HG02840 (cell line): ENCODE measurements at regions not wholly inside any gene's neighbourhood (a gene's known extent, or its start where the extent isn't known, plus 50 kb on each side); places are given as distances from the start of the nearest gene placed in this dataset.
"Not testable (repeated sequence)": the region's sequence is repeated elsewhere in the genome, so short reads cannot be mapped to it uniquely, and the experiment has no call there.

Experiments
- ATAC-seq: cut with Tn5 transposase; IDR thresholded peaks from one replicate; pipeline ENCODE4 v1.9.1; 2021; ENCODE audit warnings: mild to moderate bottlenecking, moderate library complexity, moderate number of reproducible peaks; ENCODE audit not compliant: unreplicated experiment, low FRiP score

- ATAC-seq: not testable (repeated sequence)
Observed at GRCh38 chr12:9450127-9450567, 157.6 kb downstream of the KLRB1 start.

GRCh38 chr12:9449657-9450126 is 158.0 kb downstream of the KLRB1 start:
- not testable (repeated sequence) for ATAC-seq

GRCh38 chr12:9449181-9449580 is 158.5 kb downstream of the KLRB1 start:
- ATAC-seq: no peak

DNA sequence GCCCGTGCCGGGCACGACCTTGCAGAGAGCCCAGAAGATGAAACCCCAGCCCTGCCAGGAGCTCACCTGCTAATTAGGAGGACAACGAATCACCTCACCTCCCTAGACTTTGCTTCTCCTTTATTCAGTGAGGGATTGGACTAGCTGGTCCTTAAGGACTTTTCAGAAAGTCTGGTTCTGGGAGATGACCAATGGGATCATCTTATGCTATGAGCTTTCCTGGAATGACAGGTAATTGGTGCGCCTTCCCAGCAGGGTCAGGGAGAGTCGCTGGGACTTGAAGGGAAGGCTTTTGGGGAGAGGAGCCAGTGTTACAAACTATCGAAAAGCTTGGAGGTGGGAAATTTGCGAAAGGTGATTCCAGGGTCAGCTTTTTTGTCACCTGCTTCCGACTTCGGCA is 159.1 kb downstream of the KLRB1 start:
- not testable (repeated sequence) for ATAC-seq

DNA sequence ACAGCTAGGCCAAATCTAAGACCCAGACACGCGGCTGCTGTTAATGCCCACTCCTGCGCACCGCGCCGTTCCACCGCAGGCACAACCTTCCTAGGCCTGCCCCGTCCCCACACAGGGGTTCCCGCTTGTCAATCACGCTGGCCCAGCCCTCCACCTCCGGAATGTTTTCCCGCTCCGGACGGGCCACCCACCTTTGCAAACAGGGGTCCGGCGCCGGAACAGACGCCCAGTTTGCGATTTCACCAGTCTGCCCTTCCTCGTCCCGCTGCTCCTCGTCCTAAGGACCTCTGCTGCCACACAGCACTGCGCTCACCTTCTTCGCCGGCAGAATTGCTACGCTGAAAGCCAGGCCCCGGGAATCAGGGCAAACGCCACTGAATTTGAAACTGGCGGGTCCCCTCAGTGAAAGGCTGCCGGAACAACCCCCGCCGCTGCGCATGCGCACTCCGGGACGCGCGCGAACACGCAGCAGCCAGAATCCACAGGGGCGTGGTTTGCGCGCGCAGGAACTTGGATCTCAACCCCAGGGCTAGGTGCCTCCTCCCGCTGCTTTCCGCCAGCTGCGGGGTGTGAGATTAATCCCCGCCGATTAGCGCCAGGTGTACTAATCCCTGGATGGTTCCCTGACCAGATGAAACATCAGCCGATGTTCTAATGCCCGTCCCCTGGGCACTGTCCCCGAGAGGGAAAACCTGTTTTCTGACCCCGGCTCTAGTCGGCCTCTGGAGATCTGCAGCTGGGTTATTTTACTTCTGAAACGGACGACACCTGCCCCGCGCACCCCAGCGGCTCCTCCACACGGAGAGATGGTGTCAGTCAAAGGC is 159.7 kb downstream of the KLRB1 start:
- ATAC-seq: peak; percentile 72

DNA sequence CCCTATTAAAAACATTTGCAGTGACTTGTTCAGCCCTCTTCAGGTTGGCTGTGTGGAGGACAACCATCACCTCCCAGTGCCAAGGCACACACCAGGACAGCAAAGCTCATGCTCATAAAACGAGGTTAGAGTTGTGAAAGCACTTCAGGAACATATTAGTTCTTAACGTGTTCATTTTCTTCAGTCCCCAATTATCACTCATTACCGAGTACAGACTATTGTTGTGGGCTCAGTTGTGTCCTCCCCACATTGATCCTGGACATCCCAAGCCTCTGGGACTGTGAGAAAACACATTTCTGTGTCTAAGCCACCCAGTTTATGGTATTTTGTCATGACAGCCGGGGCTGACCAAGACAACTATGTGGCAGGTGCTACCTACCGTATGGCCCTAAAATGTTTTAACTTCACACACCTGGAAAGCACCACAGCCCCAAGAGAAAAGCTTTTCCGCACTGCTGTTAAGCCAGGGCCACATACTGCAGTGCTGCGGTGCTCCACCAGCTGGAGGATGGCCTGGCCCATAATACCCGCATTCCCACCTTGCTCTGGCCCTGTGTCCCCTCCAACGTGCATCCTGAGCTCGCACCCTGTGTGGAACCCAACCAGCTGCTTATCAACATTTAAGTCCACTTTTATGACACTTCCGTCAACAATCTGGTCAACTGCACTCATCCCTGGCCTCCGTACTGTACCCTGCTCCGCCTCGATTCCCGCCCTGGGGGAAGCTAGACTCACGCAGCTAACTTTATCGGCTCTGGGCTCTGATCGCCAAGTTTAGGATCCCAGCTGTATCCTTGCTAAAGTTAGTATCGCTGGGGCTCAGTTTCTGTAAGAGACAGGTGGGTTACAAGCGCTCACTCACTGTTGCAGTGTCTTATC is 160.6 kb downstream of the KLRB1 start:
- peak; percentile 18 for ATAC-seq

DNA sequence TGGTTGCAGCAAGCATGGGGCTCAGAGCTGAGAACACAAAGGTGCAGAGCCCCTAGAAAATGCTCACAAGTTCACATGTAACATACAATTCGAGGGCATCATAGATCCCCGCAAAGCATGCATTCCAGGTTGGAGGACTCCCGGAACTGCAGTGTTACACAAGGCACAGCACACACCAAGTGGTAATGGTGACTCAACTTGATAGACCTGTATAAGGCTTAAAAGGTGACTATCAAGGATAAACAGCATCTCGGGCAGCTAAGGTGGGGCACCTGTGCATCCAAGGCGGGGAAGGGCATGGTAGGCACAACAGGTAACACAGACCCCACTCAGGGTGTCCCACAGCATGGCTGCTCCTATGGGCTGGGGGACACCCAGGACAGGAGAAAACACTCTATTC is 167.3 kb downstream of the KLRB1 start:
- not testable (repeated sequence) for ATAC-seq

DNA sequence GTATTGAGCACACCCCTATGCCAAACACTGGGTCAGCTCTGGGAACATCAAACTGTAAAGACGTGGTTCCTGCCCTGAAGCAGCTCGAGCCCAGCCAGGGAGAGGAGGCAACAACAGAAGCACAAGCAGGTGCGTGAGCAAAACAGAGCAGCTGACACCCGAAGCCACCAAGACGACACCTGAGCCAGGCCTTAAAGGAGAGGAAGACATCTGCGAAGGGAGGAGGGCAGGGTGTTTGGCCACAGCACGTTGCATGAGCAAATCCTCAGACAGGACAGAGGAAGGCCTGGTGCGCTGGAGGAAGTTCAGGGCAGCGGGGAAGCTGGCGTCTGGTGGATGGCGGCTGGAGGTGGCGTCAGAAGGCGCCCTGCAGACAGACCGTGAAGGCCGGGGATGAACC is 172.0 kb downstream of the KLRB1 start:
- ATAC-seq: not testable (repeated sequence)

GRCh38 chr12:9430385-9430784 is 177.3 kb downstream of the KLRB1 start:
- ATAC-seq: not testable (repeated sequence)

GRCh38 chr12:9428856-9429255 is 178.9 kb downstream of the KLRB1 start:
- ATAC-seq: not testable (repeated sequence)

- ATAC-seq: not testable (repeated sequence)
Observed at GRCh38 chr12:9425429-9425828, 182.3 kb downstream of the KLRB1 start.

- ATAC-seq: not testable (repeated sequence)
Observed at GRCh38 chr12:9424175-9424740, 183.5 kb downstream of the KLRB1 start.

DNA sequence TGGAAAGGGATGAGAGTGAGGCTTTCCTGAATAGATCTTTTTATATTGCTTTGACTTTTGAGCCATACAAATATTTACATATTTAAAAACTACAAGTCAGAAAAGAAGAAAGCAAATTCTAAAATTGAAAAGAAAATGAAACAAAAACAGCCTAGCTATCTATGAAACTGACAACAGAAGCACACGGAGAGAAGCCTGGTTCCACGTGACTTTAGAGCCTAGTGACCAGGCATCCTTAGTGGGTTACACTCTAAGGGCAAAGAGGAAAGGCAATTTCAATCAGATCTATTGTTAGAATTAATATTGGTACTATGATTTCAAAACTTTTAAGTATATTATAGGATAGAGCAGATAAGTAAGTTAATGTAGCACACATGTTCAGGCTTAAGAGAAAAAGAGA is 185.0 kb downstream of the KLRB1 start:
- not testable (repeated sequence) for ATAC-seq

- peak; percentile 53 for ATAC-seq
Observed at GRCh38 chr12:9421520-9422086, 186.1 kb downstream of the KLRB1 start.

- not testable (repeated sequence) for ATAC-seq
Observed at GRCh38 chr12:9420817-9421519, 186.7 kb downstream of the KLRB1 start.

DNA sequence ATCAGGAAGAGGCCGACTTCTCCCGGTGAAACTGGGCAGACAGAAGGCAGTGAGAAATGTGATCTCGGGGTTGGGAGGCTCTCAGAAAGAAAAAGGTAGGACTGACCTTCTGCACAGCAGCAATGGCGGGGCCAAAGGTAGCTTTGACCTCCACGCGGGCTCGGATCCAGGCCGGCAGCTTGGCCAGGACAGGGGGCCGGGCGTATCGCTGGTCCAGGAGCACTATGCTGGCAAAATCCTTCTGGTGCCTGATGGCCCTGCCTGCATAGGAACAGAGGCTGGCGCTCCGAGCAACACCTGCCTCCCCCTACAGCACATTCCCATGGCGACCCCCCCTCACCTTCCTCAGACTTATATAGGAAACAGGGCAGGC is 189.1 kb downstream of the KLRB1 start:
- ATAC-seq: not testable (repeated sequence)

GRCh38 chr12:9417947-9418668 is 189.6 kb downstream of the KLRB1 start:
- ATAC-seq: not testable (repeated sequence)

- ATAC-seq: not testable (repeated sequence)
Observed at GRCh38 chr12:9417341-9417740, 190.4 kb downstream of the KLRB1 start.

GRCh38 chr12:9416346-9416745 is 191.4 kb downstream of the KLRB1 start:
- ATAC-seq: not testable (repeated sequence)
